ENCODE measurements at regions not wholly inside any gene's neighbourhood (a gene's known extent, or its start where the extent isn't known, plus 50 kb on each side); places are given as distances from the start of the nearest gene placed in this dataset.
"Not testable (repeated sequence)": the region's sequence is repeated elsewhere in the genome, so short reads cannot be mapped to it uniquely, and the experiment has no call there.

DNA sequence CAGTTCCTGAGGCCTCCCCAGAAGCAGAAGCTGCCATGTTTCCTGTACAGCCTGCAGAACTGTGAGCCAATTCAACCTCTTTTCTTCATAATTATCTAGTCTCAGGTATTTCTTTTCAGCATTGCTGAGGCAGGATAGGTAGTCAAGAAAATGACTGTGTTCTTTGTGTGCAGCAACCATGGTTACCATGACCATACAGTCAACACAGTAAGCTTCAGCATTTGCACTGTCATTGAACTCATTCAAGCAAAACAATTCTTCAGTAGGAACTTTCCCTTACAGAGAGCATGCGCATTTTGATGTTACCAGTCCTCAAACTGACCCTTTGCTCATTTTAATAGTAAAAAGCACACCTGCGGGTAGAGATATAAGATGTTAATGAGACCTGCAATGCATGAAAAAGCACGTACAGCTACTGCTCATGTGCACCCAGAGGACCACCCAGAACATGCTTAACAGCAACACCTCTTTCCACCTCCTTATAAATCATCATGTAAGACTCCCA, 180.8 kb downstream of the PRKX start:
- TF ChIP-seq, protein P1, sequence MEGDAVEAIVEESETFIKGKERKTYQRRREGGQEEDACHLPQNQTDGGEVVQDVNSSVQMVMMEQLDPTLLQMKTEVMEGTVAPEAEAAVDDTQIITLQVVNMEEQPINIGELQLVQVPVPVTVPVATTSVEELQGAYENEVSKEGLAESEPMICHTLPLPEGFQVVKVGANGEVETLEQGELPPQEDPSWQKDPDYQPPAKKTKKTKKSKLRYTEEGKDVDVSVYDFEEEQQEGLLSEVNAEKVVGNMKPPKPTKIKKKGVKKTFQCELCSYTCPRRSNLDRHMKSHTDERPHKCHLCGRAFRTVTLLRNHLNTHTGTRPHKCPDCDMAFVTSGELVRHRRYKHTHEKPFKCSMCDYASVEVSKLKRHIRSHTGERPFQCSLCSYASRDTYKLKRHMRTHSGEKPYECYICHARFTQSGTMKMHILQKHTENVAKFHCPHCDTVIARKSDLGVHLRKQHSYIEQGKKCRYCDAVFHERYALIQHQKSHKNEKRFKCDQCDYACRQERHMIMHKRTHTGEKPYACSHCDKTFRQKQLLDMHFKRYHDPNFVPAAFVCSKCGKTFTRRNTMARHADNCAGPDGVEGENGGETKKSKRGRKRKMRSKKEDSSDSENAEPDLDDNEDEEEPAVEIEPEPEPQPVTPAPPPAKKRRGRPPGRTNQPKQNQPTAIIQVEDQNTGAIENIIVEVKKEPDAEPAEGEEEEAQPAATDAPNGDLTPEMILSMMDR (IDR thresholded peaks at IDR 0.05; ENCODE audit: low read length, missing control alignments) = no peak
- DNase-seq (ENCODE audit: low read depth) = no peak
- no peak overlapping the region for H3K4me3 ChIP-seq (replicated peaks; ENCODE audit: low read depth, low read length)

DNA sequence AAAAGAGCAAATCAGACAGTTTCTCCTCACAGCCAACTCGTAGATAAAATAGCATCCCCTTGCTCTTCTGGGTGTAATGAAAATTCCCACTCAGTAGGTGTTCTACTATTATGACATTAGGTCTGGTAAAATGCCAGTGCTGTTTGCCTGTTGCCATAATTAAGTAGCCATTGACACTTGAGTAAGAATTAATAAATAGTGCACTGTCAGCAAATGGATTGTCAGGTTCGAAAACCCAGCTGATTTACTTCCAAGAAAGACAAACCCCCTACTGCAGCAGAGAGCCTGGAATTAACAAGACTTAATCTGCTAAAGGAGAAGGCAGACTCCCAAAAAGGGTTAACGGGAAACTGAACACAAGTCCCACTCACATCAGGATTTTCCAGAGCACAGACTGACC, 182.0 kb downstream of the PRKX start:
- not testable (repeated sequence) for DNase-seq (ENCODE audit: low read depth); H3K4me3 ChIP-seq (replicated peaks; ENCODE audit: low read depth, low read length)

DNA sequence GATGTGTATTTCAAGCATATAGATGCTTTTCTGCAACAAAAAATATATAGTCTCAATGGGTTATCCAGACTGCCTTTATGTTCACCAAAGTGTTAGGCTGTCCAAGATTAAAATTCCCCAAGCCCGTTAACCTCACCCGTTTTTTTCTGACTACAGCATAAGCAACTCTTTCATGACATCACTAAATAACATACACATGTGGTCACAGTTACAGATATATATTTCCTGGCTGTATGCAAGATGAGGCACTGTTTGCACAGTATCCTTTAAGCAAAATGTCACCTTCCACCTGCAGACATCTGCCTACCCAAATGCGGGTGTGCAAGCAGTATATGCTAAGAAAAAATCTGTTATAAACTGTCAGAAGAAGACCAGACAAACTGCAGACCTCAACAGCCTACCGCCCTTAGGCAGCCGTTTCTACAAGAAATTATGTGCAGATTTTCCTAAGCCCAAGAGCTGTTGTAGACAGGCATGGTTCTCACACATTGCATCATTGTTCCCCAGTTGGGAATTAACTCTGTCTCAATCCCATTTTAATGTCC, 183.1 kb upstream of the MXRA5 start:
- TF ChIP-seq, protein P1 (IDR thresholded peaks at IDR 0.05; ENCODE audit: low read length, missing control alignments) = no peak
- DNase-seq (ENCODE audit: low read depth) = no peak
- H3K4me3 ChIP-seq (replicated peaks; ENCODE audit: low read depth, low read length) = no peak overlapping the region

DNA sequence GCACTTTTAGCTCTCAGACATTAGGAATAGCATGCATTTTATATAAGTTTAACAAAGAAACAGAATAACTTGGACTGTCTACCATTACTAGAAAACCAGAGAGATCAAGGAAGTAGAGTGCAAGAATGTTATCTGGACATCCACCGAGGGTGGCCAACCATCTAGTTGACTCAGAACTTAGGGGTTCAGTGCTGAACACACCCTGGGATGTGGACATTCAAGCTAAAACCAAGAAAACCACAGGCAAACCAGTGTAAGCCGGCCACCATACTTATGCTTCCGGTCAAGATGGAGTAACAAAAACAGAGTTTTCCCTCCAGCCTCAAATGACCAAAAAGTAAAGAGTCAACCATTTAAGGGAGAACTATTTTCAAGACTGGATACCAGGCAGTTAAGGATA, 181.4 kb upstream of the MXRA5 start:
- no peak overlapping the region for H3K4me3 ChIP-seq (replicated peaks; ENCODE audit: low read depth, low read length)
- TF ChIP-seq, protein P1 (IDR thresholded peaks at IDR 0.05; ENCODE audit: low read length, missing control alignments) = no peak
- no peak for DNase-seq (ENCODE audit: low read depth)

DNA sequence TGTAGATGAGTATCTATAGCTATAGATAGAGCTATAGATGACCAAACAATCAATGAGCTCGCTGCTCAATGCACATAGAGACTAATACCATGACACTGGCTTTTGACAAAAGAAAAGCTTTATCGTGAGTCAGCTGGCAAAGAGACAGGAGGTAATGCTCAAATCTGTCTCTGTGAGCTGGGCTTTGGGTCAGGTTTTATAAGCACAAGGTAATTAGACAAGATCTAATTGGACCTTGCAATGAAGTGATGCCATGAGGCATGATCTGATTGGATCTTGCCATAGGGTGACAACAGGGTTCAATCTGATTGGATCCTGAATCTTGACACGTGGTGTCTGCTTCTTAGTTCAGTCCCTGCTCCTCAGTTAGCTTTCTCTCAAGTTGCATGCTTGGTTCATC, 180.7 kb upstream of the MXRA5 start:
- TF ChIP-seq, protein P1 (IDR thresholded peaks at IDR 0.05; ENCODE audit: low read length, missing control alignments) = no peak
- no peak for DNase-seq (ENCODE audit: low read depth)
- no peak overlapping the region for H3K4me3 ChIP-seq (replicated peaks; ENCODE audit: low read depth, low read length)

DNA sequence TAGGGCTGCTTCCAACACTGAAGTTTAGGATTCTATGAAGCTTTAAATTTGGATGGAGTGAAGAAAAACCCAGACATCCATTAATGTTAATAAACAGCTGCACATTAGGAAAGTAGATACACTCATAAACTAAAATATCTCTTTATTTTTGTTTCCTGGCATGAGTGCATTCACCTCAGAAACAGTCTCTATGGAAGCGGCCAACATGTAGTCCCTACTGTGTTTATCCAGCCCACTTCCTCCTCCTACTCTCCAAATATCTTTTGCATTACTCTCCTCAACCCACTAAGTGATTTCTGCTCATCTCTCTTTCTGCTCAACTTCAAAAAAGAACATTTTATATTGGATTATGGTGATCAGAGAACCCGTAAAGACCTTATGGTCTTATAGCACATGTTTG, 180.3 kb upstream of the MXRA5 start:
- no peak for DNase-seq (ENCODE audit: low read depth)
- TF ChIP-seq, protein P1 (IDR thresholded peaks at IDR 0.05; ENCODE audit: low read length, missing control alignments) = no peak
- no peak overlapping the region for H3K4me3 ChIP-seq (replicated peaks; ENCODE audit: low read depth, low read length)

DNA sequence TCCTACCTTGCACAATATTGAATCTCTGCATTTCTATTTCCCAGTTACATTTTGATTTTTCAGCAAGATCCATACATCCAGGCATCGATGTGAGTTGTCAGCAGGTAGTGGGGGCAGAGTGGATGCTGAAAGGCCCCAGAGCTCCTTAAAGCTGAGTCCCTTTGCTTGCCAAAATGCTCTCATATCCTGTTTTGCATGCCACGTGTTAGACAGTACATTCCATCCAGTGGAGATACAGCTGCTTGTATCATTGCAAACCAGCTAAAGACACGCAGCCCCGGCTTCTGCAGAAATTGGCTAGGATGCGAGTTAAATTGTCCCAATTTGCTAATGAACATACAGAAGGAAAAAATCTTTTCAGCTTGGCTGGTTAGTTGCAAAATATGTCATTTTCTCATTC, 179.6 kb upstream of the MXRA5 start:
- no peak overlapping the region for H3K4me3 ChIP-seq (replicated peaks; ENCODE audit: low read depth, low read length)
- DNase-seq (ENCODE audit: low read depth) = peak; percentile 41
- TF ChIP-seq, protein P1 (IDR thresholded peaks at IDR 0.05; ENCODE audit: low read length, missing control alignments) = no peak

All from fibroblast of pulmonary artery (primary cell).